Urothelium cell line (cell line): ENCODE measurements at regions not wholly inside any gene's neighbourhood (a gene's known extent, or its start where the extent isn't known, plus 50 kb on each side); places are given as distances from the start of the nearest gene placed in this dataset.
"Not testable (repeated sequence)": the region's sequence is repeated elsewhere in the genome, so short reads cannot be mapped to it uniquely, and the experiment has no call there.

Experiments
- DNase-seq: peaks from one replicate; pipeline ENCODE4 v3.0.0; 2011; ENCODE audit warnings: low spot score, mixed read lengths
- FAIRE-seq: peaks from 2 replicates; lab custom pipeline; 2011; peaks lifted over from hg19 to GRCh38; lab: Jason Lieb, UNC

DNA sequence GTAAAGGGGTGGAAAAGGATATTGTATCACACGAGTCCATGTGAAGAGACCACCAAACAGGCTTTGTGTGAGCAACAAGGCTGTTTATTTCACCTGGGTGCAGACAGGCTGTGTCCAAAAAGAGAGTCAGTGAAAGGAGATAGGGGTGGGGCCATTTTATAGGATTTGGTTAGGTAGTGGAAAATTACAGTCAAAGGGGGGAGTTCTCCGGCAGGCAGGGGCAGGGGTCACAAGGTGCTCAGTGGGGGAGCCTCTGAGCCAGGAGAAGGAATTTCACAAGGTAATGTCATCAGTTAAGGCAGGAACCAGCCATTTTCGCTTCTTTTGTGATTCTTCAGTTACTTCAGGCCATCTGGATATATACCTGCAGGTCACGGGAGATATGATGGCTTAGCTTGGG is 104.7 kb upstream of the SPATS2L start:
- FAIRE-seq, DNase-seq: not testable (repeated sequence)

DNA sequence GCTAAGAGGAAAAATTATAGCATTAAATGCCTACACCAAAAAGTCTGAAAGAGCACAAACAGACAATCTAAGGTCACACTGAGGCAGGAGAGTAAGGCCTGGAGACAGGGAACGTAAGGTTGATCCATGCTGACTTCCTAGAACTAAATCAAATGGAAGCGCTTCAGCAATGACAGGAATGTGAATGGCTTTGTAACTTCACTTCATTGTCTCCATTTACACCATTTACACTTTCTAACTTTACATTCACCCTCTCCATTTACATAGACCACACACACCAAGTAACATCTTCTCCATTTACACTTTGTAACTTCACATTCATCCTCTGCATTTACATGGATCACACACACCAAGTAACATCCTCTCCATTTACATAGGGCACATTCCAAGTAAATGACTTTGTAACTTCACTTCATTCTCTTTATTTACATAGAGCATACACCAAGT is 103.1 kb upstream of the SPATS2L start:
- FAIRE-seq: no peak
- DNase-seq: no peak

DNA sequence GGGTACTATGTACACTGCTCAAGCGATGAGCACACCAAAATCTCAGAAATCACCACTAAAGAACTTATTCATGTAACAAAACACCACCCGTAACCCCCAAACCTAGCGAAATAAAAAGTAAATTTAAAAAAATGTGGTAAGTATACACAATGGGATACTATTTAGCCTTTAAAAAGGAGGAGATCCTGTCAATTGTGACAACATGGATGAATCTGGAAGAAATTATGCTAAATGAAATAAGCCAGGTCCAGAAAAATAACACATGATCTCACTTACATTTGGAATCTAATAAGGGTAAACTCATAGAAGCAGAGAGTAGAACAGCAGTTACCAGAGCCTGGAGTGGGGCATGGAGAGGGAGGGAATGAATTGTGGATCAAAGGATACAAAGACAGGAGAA is 98.5 kb upstream of the SPATS2L start:
- DNase-seq (no peak), FAIRE-seq (no peak)

DNA sequence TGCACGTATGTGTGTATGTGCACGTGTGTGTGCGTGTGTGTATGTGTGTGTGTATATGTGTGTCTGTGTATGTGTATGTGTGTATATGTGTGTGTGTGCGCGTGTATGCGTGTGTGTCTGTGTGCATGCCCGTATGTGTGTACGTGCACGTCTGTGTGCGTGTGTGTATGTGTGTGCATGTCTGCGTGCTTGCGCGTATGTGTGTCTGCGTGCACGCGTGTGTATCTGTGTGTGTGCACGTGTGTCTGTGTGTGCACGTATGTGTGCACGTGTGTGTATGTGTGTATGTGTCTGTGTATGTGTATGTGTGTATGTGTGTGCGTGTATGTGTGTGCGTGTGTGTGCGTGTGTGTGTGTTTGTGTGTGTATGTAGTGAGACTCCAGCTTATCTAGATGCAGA is 97.5 kb upstream of the SPATS2L start:
- DNase-seq (no peak), FAIRE-seq (peak; percentile 98)

DNA sequence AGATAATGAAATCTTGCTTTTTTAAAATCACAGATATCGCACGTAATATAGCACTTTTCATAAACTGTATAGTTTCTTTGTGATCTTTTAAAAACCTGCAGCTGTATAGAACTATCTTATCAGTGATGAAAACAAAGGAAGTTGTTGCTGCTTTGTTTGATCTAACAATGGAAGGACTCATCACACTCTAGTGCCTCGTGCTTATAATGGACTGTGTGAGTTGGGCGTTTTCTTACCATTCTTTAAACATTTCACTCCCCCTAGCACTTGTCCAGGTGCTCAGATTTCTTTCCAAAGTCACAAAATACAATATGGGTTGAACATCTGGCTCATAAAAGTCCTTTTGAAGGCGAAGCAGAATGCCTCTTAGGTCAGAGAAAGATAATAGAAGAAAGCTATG is 94.8 kb upstream of the SPATS2L start:
- FAIRE-seq (no peak), DNase-seq (no peak)

DNA sequence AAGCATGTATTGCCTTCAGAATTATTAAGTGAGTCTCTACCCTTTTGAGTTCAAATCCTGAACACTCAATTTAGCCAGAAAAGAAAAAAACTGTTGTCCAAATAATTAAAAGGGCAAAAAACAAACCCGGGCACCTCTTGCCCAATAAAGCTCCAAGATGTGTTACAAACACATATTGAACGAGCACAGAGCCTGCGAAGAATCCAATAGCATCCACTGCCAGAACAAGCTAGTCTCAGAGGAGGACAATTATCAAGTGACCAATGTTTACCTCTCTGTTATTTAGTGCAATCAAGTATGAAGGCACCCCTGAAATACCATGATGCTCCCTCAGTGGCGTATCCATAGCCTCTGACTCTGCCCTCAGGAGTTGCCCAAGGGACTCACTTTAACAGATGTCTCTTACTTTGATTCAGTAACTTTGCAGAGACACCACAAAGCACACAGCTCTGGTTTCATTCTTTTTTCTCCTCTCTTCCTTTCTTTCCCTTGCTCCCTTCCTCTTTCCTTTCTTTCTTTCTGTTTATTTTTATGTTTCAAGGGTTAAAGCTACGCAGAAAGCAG is 93.5 kb upstream of the SPATS2L start:
- FAIRE-seq (no peak), DNase-seq (no peak)

DNA sequence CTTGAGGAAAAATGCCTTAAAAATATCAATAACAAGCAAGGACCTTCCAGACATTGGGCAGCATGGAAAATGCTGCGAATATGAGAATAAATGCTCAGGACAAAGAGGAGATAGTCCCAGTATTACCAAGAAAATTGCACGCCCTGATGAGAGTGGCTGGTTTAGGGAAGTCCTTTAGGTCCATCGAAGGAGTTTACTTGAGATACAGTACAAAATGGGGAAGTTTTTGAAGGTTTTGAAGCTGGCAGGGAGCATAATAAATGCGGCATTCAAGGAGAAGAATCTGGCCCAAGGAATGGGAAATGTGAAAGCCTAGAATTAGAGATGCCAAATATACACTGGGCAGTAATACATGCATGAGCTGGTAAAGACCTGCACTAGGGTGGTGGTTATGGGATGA is 90.2 kb upstream of the SPATS2L start:
- DNase-seq: no peak

DNA sequence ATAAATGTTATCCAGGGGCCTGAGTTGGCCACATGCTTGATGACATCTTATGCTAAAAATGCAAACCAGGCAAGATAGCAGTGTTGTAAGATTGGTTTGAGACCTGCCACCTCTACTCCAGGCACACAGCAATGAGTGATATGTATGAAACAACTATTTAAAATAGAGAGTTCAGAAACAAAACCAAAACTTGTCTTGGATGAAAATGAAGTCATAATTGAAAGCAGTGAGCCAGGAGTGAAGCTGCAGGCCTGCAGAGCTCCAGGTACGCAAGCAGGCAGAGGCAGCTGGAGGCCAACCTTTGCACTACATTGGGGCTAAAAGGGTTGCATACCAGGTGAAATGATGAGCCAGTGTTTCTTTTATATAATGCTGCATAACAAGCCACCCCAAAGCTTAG is 89.2 kb upstream of the SPATS2L start:
- FAIRE-seq: no peak
- DNase-seq: no peak

More for the DNA sequence above, 90.2 kb upstream of the SPATS2L start:
- FAIRE-seq: no peak

DNA sequence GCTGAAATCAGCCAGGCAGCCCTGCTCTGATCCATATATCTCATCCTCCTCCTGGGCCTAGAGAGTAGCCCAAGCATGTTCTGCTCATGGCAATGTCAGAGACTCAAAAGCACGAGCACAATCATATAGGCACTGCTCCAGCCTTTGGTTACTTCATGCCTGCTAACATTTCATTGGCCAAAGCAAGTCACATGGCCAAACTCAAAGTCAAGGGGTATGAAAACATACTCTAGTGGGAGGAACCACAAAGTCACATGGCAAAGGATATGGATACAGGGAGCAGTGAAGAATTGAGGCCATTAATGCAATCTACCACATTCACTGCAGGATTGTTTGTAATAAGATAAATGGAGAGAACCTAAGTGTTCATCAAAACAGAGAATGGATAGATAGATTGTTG is 87.8 kb upstream of the SPATS2L start:
- DNase-seq: no peak
- no peak for FAIRE-seq

DNA sequence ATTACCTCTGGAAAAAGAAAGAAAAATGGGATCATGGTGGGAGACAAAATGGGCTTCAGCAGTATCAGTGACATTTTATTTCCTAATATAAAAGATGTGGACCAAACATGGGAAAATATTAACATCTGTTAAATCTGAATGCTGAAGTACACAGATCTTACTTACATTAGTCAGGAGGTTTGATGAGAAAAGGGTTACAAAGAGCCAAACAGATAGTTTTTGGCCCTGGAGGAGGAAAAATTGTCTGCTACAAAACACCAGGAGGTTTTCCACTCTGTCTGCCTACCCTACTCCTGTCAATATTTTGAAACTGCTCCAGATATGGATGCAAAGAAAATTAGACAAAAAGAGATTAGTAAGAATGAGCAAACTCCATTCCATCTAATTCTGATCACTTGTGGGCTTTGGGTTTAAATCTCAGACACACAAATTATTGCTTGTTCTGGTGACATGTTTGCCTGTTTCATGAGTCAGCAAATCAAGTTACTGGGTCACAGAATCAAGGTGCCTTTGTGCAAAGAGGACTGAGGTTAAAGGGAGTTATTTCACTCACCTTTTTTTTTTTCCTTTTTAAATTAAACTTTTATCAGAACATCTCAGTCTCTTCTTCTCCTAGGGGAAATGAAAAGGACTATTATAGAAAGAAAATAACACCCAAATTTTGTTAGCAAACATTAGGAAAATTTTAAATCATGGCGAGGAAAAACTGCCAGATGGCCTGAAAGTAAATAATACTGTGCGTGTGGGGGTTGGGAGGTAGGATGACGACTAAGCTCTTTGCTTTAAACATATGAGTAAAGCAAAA is 87.0 kb upstream of the SPATS2L start:
- DNase-seq: no peak
- FAIRE-seq: no peak

DNA sequence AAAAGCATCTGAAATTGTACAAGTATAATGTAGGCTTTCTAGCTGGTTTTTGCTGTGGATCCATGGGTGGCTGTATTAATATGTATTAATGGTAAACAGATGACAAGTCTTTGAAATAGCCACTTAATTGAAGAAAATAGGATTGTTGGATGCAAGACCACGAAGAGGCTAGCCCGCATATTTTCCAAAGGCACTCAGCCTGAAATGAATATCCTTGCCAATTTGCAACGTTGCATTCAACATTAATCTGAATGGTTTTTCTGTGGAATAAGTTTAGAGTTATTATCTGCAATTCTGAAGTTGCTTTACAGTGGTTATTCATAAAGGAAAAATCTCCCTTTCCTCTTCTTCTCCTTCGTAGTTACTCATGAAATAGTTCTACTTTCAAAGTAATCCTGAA is 86.2 kb upstream of the SPATS2L start:
- no peak for FAIRE-seq
- DNase-seq: no peak

DNA sequence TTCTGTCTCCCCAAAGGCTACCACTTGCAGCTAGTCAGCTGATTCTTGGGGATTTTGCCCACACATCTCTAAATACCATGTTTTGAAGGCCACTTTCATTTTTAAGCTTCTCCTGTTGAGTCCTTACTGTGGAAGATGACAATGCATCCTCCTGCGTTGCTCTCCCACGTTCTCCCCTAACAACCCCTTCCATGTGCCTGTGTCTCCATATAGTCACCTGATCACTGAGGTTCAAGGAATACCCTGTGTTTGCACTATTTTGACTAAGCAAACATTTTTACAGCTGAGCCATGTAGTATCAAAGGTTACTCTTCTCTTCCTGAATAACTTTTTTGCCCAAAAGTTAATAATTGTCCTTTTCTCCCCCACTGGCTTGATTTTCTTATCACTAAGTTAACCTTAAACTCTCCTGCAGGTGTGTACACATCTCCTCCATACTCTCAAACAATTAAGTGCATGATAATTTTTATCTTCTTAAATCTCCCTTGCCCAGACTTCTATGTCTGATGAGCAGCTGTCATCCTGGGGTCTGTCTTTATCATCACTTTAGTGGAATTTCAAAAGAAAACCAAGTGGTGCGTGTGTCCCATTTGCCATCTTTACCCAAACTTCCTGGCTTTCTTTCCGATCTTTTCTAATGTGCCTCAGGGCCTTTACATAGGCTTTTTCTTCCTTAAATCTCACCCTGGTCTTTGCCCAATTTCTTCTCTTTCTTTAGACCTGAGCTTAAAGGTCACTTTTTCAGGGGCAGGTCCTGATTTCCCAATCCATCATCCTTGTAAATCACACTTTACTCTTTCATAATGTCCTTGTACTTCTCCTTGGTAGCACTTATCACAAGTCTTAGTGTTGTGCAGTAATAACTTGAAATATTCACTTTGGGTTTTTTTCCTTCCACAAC is 85.2 kb upstream of the SPATS2L start:
- FAIRE-seq (no peak), DNase-seq (no peak)

DNA sequence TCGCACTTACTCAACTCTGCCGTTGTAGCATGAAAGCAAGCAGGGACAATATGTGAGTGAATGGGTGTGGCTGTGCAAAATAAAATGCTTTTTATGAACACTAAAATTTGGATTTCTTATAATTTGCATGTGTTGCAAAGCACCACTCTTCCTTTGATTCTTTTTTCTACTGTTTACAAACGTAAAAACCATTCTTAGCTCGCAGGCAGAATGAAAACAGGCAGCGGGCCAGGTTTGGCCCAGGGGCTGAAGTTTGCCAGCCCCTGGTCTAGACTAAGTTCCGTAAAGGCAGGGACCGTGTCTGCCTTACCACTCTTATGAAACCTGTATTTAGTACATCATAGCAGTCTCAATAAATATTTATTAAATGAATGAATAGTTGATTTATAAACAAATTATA is 83.7 kb upstream of the SPATS2L start:
- DNase-seq (no peak), FAIRE-seq (no peak)

DNA sequence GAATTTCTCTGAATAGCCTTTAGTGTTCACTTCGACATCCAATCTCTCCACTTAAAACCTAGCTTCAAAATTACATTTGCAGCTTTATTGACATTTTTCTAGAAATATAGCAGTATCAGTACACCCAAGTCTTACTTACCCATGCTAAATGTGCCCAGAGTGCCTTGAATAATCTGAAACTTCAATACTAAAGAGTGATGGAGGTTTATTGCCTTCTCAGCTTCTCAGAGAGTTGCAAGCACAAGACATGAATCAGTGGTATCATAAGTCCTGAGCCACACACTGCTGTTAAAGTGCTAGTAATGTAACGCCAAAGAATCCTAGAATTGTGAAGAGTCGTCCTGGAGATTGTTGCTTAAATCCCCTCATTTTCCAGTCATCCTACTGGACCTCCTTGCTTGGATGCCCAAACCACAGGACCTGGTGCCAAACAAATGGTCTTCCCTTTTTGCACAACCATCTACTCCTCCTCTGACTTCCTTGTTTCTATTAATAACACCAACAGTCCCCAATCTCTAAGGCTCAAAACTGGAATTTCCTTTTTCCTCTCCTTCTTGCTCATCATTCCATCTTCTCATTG is 83.2 kb upstream of the SPATS2L start:
- no peak for DNase-seq

DNA sequence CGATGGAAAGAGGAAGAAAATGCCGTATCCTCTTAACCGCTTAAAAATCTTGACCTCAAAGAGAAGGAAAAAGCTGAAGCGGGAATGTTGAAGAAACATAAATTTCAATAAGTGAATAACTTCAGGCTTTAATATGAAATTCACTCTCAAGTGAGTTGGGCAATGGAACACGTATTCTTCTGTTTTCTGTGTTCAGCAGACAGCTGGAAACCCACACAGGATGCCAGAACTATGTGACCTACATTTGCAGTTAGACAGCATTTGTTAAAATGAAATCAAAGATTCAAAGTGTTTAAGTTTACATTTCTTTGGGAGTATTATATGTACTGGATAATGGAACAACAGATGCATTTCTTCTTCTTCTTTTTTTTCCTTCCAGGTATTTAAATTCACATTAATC is 80.5 kb upstream of the SPATS2L start:
- DNase-seq (no peak), FAIRE-seq (no peak)

More for the DNA sequence above, 83.2 kb upstream of the SPATS2L start:
- FAIRE-seq: no peak

DNA sequence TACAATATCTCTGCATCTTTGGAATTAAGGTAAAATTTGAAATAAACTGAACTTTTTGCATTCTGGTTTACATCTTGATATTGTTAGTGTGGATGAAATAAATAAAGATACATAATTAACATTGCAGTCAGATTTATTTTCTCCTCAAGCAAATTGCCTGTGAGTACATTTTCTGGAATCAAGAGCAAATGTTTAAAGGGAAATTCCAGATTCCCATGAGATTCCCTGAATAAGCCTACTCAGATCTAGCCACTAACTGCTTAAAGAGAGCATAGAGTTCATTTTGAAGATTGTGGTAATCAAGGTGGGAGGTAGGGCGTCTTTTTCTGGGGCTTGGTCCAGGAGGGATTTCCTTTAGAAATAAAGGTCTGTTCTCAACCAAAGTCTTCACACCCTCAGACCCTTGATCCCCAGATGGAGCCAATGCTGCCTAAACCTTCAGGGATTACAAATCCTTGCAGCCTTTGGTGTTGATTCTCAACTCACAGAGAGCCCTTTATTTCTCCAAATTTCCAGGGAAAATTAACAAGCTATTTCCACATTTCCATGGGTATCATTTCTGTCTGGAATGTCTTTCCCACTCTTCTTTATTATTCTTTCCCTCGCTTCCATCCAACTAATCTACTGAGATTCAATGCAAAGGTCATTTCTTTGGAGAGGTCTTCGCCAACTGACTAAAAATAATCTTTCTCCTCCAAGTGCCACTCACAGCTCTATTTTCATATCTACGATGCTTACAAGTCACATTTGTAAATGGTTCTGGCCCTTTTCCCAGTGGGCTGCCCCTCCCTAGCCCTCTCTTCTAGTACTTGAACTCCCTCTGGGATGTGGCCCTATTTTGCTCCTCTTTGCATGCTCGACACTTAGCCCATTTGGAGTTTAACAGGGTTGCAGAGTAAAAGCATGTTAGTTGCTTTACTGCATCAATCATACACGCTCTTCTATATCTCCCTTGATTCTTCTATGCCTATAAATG is 79.8 kb upstream of the SPATS2L start:
- DNase-seq: no peak
- FAIRE-seq: no peak

DNA sequence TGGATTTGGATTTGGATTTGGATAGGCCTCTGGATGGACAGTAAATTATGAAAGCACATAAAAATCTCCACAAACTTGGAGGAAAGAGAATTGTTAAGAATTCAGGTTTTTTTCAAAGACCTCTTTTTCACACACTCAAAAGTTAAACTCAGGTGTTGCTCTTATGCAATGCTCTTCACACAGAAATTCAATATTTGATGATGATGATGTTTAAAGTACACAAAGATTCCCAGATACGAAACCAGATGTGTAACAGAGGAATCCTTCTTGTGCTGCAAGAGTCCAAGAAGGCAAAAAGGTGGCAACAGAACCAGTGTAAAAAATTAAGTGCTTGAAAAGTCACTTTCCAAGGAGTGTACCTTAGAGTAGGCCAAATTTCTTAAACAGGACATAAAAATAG is 75.8 kb upstream of the SPATS2L start:
- FAIRE-seq: no peak
- DNase-seq: no peak

DNA sequence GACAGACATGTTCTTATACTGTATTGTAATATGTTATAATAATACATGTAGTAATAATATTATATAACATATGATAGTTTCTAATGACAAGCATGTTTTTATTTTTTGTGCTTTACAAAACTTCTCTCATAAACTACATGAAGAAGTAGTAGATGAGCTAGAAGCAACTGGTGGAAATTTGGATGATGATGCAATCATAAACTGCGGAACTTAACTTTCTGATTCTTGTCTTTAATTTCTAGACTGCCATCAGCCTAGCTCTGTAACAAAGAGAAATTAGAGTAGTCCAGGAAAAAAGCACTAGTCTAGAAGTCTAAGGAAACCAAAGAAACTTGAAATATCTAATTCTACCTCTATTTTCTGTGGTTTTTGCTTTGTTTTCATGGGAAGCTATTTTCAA is 71.0 kb upstream of the SPATS2L start:
- FAIRE-seq (no peak), DNase-seq (no peak)

DNA sequence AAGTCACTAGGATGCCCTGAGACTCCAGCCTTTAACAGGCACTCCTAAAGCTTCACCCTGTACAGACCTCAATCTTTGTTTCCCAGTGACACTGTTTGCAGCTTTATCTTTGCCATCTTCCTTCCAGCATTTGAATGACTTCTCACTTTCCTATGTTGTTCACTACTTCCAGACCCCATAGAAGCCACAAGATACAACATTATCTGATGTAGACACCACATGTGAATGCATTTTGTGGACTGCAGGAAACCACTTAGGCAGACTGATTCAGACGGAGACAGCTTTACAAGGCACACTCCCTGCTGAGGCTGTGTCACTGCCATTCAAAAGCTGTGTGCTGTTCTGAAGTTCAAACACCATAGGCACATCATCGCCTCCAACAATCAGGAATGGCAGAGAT is 67.3 kb upstream of the SPATS2L start:
- DNase-seq (no peak), FAIRE-seq (no peak)

DNA sequence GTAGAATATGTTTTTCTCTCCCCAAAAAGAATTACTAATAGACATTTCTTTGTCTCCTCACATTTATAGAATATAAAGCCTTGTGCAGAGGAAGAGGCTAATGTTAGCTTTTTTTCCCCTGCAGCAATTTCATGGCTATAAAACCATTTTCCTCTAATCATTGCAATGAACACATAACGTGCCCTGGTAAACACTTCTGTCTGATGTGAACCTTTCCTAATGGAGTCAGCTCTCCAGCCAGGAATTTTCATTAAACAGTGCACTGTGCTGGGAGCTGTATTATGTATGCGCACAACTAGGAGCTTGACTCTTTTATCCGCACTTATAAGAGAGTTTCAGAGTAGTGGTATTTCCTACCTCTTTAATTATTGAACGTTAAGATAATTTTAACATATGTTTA is 63.9 kb upstream of the SPATS2L start:
- no peak for FAIRE-seq
- DNase-seq: no peak
